Glutamatergic neuron (in vitro differentiated cells): ENCODE measurements at regions not wholly inside any gene's neighbourhood (a gene's known extent, or its start where the extent isn't known, plus 50 kb on each side); places are given as distances from the start of the nearest gene placed in this dataset.
"Not testable (repeated sequence)": the region's sequence is repeated elsewhere in the genome, so short reads cannot be mapped to it uniquely, and the experiment has no call there.

Source experiments
- DNase-seq: peaks from one replicate; pipeline ENCODE4 v3.0.0; 2022
- H3K27ac Mint-ChIP-seq: one replicate; pipeline ENCODE4 v1.8.0; 2020; ENCODE audit warnings: mild to moderate bottlenecking, mixed read lengths, inconsistent platforms; ENCODE audit not compliant: unreplicated experiment
- H3K27me3 Mint-ChIP-seq: one replicate; pipeline ENCODE4 v1.8.0; 2020; ENCODE audit warnings: mild to moderate bottlenecking, moderate library complexity, mixed read lengths, inconsistent platforms; ENCODE audit not compliant: unreplicated experiment
- H3K36me3 Mint-ChIP-seq: one replicate; pipeline ENCODE4 v1.8.0; 2020; ENCODE audit warnings: mild to moderate bottlenecking, mixed read lengths, inconsistent platforms; ENCODE audit not compliant: unreplicated experiment
- H3K4me1 Mint-ChIP-seq: one replicate; pipeline ENCODE4 v1.8.0; 2020; ENCODE audit warnings: mild to moderate bottlenecking, low read depth, mixed read lengths, inconsistent platforms; ENCODE audit not compliant: unreplicated experiment
- H3K4me3 Mint-ChIP-seq: one replicate; pipeline ENCODE4 v1.8.0; 2020; ENCODE audit warnings: mild to moderate bottlenecking, mixed read lengths, inconsistent platforms; ENCODE audit not compliant: unreplicated experiment
- H3K9me3 Mint-ChIP-seq: one replicate; pipeline ENCODE4 v1.8.0; 2020; ENCODE audit warnings: mild to moderate bottlenecking, moderate library complexity, mixed read lengths, inconsistent platforms; ENCODE audit not compliant: unreplicated experiment
- TF ChIP-seq, protein P1 (sequence below): fragments of 200-600 bp; sonication (generic); IDR thresholded peaks from one replicate; pipeline ENCODE4 v1.5.0; 2021; ENCODE audit not compliant: partially characterized antibody, unreplicated experiment

DNA sequence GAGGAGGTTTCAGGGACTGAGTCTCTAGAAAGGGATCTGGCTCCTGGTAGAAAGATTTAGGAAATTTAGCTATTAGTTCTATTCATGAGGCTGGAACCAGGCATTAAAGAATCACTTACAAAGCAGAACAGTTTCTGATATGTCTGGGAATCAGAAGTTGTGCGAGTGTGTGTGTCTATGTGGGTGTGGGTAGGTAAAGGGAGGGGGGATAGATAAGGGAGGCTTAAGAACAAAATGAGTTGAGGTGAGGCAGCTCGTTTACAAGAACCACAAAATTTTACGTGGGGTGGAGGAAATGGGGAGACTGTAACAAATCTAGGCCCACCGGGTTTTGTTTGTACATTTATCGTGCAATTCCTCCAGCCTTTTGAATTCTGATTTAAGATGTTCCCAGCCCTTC is 90.7 kb downstream of the SAMD9 start:
- Mint-ChIP-seq H3K4me3 (no peak overlapping the region), H3K4me1 (no peaks in the 10 kb centered on the region), H3K36me3 (peaks cover 19% of the 10 kb centered on the region), H3K27ac (no peak overlapping the region), H3K27me3 (peaks cover 3% of the 10 kb centered on the region), H3K9me3 (peaks cover 8% of the 10 kb centered on the region)
- TF ChIP-seq, protein P1, sequence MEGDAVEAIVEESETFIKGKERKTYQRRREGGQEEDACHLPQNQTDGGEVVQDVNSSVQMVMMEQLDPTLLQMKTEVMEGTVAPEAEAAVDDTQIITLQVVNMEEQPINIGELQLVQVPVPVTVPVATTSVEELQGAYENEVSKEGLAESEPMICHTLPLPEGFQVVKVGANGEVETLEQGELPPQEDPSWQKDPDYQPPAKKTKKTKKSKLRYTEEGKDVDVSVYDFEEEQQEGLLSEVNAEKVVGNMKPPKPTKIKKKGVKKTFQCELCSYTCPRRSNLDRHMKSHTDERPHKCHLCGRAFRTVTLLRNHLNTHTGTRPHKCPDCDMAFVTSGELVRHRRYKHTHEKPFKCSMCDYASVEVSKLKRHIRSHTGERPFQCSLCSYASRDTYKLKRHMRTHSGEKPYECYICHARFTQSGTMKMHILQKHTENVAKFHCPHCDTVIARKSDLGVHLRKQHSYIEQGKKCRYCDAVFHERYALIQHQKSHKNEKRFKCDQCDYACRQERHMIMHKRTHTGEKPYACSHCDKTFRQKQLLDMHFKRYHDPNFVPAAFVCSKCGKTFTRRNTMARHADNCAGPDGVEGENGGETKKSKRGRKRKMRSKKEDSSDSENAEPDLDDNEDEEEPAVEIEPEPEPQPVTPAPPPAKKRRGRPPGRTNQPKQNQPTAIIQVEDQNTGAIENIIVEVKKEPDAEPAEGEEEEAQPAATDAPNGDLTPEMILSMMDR: no peak
- no peak for DNase-seq

- Mint-ChIP-seq H3K36me3 (peaks cover 15% of the 10 kb centered on the region), H3K9me3 (peaks cover 8% of the 10 kb centered on the region), H3K27ac (no peak overlapping the region), H3K4me3 (no peak overlapping the region), H3K27me3 (peaks cover 1% of the 10 kb centered on the region), H3K4me1 (no peaks in the 10 kb centered on the region)
- DNase-seq: no peak
- TF ChIP-seq, protein P1: no peak
Observed at GRCh38 chr7:93026425-93026824, 91.4 kb downstream of the SAMD9 start.

GRCh38 chr7:93025389-93025788 is 92.4 kb downstream of the SAMD9 start:
- no peak overlapping the region for H3K27ac Mint-ChIP-seq
- no peaks in the 10 kb centered on the region for H3K4me1 Mint-ChIP-seq
- H3K9me3 Mint-ChIP-seq: peaks cover 5% of the 10 kb centered on the region
- TF ChIP-seq, protein P1: no peak
- DNase-seq: no peak
- H3K27me3 Mint-ChIP-seq: peaks cover 1% of the 10 kb centered on the region
- no peak overlapping the region for H3K4me3 Mint-ChIP-seq
- peaks cover 7% of the 10 kb centered on the region for H3K36me3 Mint-ChIP-seq

DNA sequence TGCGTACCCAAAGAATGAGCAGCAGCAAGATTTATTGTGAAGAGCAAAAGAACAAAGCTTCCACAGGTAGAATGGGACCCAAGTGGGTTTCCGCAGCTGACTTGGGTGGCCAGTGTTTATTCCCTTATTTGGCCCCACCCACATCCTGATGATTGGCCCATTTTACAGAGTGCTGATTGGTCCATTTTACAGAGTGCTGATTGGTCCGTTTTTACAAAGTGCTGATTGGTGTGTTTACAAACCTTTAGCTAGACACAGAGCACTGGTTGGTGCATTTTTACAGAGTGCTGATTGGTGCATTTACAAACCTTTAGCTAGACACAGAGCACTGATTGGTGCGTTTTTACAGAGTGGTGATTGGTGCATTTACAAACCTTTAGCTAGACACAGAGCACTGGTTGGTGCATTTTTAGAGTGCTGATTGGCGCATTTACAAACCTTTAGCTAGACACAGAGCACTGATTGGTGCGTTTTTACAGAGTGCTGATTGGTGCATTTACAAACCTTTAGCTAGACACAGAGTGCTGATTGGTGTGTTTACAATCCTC is 94.8 kb downstream of the SAMD9 start:
- not testable (repeated sequence) for H3K36me3 Mint-ChIP-seq, H3K9me3 Mint-ChIP-seq, DNase-seq, H3K27ac Mint-ChIP-seq, H3K4me3 Mint-ChIP-seq, H3K27me3 Mint-ChIP-seq, H3K4me1 Mint-ChIP-seq

DNA sequence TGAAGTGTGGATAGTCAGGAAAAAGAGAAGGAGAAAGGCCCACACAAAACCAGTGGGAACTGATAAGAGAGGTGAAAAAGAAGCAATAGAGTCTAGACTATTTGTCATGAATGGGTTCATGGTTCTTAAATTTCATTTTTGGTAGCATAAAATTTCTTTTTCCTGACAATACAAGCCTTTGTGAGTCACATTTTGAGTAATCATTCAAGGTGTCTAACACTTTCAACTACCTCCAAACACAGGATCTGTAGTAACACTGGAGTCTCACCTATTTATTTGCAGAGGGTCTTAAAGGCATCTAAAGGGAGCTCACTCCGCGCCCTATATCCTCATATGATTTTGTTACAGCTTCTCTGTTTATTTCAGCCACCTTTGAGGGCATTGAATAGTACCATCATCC is 96.0 kb downstream of the SAMD9 start:
- H3K27ac Mint-ChIP-seq: no peak overlapping the region
- DNase-seq: no peak
- H3K4me3 Mint-ChIP-seq: no peak overlapping the region
- TF ChIP-seq, protein P1: no peak
- H3K36me3 Mint-ChIP-seq: peaks cover 4% of the 10 kb centered on the region
- H3K9me3 Mint-ChIP-seq: peaks cover 5% of the 10 kb centered on the region
- no peaks in the 10 kb centered on the region for H3K27me3 Mint-ChIP-seq
- no peaks in the 10 kb centered on the region for H3K4me1 Mint-ChIP-seq
